ENCODE measurements at regions not wholly inside any gene's neighbourhood (a gene's known extent, or its start where the extent isn't known, plus 50 kb on each side); places are given as distances from the start of the nearest gene placed in this dataset.
"Not testable (repeated sequence)": the region's sequence is repeated elsewhere in the genome, so short reads cannot be mapped to it uniquely, and the experiment has no call there.

DNA sequence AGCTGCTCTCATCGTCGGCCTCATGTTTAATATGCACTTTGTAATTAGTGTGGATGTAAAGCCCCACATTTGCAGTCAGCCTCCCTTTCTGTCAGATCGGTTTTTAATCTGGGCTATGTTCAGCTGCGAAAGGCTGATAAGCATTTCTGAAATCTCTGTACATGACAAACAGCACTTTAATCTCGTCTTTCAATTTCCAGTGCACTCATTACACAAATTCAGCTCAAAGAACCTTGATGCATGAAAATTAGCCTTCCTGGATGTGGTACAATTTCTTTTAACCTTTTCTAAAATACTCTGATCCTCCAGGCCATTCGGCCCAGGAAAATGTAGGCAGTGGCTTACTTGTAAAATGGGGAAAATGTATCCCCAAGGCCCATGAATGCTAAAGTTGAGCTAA, 265.1 kb downstream of the RND3 start:
- FAIRE-seq (no peak), DNase-seq (ENCODE audit: low spot score in 2 of 2) (no peak)

DNA sequence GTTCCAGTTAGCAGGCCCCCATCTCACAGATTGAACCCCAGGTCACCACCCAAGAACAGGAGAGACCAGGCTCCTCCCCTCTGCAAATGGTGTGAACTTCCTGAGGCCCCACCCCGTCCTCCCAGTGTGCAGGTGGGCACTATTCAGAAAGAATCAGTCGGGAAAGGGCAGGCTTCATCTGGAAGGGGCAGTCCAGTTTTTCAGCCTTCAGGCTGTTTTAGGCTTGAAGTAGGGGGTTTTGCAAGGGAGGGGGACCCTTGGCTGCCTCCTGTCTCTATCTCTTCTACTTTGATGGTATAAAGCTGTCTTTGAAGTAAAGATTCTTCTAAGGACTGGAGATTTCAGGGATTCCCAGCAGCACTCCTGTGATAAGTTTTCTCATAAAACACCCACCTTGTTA, 267.6 kb downstream of the RND3 start:
- no peak for FAIRE-seq
- no peak for DNase-seq (ENCODE audit: low spot score in 2 of 2)

DNA sequence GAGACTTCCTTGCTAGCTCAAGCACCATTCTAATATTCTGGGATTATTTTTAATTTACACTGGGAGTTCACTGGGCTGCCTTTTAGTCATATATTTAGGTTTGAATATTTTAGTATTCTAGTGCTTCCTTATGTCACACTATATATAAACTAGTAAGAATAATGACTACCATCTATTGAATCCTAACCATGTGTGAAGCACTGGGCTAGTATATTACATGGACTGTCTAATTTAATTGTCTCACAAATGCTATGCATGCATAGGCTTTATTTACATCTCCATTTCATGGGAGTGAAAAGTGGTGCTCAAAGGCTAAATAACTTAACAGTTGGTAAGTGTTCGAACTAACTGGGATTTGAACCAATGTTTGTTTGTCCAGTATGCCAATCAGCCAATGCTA, 272.4 kb downstream of the RND3 start:
- no peak for FAIRE-seq
- DNase-seq (ENCODE audit: low spot score in 2 of 2), result no peak

DNA sequence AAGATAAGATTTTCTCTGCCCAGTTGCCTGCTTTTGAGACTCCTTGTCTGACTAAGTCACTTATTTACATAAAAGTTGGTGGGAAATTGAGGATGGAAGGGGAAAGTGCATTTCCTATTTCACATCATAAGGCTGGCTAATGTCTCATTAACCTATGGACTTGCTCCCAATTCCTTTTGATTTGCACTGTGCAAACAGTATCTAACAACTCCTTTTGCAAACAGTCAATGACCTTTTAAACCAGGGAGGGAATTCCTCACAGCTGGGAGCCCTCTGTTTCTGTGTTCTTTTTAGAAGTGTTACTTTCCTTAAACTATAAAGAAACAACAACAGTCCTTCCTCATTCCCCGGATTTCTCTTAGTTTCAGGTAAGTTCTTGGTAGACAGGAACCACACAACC, 272.8 kb downstream of the RND3 start:
- FAIRE-seq (no peak), DNase-seq (ENCODE audit: low spot score in 2 of 2) (no peak)

DNA sequence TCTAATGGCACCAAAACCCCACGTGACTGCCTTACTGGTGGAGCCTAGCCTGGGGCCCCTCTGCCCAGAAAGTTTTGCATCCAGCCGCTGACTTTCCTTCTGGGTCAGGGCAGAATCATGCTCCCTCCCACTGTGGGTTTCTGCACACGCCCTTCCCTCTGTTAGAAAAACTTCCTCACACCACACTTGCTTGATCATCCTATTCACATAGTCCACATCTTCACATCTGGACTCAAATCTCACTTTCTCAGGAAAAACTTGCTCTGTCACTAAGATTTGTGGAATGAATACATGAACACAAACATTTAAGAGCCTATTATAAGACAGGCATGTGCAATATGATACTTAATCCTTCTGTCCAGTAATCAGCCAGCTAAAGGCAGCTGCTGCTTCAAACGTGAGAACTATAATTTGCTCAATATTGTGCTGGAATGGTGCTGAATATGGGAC, 274.7 kb downstream of the RND3 start:
- FAIRE-seq (no peak), DNase-seq (ENCODE audit: low spot score in 2 of 2) (no peak)

DNA sequence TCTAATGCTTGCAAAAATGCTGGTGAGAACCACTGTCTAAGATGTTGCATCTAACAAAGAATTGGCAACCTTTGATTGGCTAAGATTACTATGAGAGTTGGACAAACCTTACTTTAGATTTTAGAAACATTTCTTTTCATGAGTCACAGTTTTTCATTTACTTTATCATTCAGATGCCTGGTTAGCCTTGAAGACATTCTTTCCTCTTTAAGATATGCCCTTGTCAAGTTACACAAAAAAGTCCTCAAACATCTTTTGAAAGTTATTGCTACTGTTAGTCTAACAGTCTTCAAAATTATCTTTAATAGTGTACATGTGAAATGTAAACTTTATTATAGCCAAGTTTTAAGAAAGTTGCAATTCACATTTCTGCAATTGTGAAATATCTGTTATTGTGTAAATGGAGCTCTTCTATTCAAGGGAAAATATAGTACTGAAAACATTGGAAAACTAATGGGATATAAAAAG, 276.3 kb downstream of the RND3 start:
- no peak for DNase-seq (ENCODE audit: low spot score in 2 of 2)
- FAIRE-seq, result no peak

DNA sequence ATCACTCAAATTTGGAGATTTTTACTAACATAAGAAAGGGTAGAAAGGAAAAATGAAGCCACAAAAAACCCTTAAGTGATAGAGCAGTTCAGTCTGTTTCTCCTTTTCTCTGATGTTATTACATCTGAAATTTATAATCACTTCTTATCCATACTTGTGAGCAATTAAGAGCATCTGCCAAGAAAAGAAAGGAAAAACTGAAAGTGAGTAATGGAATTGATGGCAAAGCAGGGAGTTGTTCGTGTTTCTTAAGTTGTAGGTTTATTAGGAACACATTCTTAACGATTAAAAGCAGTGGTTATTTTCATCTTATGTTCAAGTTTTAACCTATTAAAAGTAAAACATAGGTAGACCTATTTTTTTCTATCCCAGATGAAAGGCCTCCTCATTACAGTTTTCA, 277.7 kb downstream of the RND3 start:
- no peak for DNase-seq (ENCODE audit: low spot score in 2 of 2)
- no peak for FAIRE-seq

DNA sequence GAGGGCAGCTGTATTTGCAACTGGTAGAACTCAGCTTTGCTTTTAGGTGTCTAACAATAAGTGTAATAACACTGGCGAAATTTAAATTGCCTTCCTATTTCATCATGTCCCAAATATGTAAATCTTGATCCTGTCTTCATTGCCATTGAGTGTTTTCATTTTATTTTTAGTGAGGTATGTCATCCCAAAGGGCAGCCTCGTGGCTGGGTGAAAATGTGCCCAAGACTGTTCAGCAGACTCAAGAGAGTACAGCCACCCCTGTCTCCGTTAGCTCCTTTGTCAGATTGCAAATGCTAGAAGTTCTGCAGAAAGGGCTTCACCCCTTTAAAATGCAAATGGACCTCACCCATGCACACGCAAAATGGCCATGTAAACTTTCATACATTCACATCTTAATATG, 278.8 kb downstream of the RND3 start:
- FAIRE-seq (no peak), DNase-seq (ENCODE audit: low spot score in 2 of 2) (no peak)

DNA sequence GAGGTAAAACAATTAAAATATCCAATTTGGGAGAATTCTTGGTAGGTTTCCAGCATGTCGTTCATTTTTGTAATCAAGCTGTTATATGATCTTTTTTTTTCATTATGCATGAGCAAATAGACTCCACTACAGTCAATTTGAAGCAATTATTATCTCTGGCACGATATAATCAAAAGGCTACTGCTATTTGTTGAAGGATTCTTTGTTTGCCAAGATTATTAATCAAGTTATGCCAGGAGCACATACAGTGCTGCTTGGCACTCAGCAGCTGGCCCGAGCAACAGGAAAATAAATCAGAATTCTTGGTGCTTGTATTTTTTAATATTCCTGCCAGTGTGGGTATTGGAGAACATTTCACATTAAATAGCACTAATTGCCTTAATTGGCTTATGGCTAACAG, 279.5 kb downstream of the RND3 start:
- no peak for FAIRE-seq

DNA sequence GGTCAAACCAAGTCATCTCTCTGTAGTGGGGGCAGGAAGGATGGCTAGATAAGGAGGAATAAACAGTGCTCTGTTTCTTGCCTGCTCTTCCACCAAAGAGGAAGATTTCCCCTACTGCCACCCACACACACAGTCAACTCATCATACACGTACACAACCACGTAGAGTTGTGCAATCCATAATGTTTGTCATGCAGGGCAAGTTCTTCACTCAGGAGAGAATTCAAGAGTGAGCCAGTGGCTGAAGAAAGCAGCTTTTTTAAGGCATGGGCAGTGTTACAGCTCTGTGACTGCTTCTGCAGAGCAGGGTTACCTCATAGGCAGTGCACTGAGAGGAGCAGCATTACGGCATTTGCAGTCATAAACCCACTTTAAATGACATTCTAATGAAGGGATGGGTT, 283.0 kb downstream of the RND3 start:
- no peak for DNase-seq (ENCODE audit: low spot score in 2 of 2)
- no peak for FAIRE-seq

More for the DNA sequence above, 279.5 kb downstream of the RND3 start:
- no peak for DNase-seq (ENCODE audit: low spot score in 2 of 2)

DNA sequence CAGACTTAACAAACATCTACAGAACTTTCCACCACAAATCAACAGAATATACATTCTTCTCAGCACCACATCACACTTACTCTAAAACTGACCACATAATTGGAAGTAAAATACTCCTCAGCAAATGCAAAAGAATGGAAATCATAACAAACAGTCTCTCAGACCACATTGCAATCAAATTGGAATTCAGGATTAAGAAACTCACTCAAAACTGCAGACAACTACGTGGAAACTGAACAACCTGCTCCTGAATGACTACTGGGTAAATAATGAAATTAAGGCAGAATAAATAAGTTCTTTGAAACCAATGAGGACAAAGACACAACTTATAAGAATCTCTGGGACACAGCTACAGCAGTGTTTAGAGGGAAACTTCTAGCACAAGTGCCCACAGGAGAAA, 292.7 kb downstream of the RND3 start:
- not testable (repeated sequence) for FAIRE-seq; DNase-seq (ENCODE audit: low spot score in 2 of 2)

DNA sequence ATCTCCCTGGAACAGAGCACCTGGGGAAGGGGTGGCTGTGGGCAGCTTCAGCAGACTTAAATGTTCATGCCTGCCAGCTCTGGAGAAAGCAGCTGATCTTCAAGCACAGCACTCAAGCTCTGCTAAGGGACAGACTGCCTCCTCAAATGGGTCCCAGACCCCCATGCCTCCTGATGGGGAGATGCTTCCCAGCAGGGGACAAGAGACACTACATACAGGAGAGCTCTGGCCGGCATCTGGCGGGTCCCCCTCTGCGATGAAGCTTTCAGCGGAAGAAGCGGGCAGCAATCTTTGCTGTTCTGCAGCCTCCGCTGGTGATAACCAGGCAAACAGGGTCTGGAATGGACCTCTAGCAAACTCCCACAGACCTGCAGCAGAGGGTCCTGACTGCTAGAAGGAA, 294.8 kb downstream of the RND3 start:
- DNase-seq (ENCODE audit: low spot score in 2 of 2) (no peak), FAIRE-seq (no peak)

DNA sequence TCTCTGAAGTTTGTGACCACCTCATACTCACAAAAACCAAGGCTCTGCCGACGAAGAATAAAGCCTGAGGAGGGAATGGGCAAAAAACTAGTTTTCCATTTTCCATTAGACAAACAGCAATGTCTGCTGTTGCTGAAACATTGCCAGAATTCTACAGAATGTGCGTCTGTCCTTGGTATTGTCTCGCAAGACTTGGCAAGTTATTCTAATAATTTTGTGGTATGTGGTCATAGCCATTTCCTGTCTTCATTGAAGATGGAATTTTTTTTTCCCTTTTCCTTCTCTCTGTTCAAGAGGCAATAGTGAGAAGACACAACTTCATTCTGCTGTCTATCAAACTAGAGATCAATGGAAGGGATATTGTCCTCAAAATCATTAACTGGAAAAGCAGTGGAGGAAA, 296.1 kb downstream of the RND3 start:
- FAIRE-seq (no peak), DNase-seq (ENCODE audit: low spot score in 2 of 2) (no peak)

DNA sequence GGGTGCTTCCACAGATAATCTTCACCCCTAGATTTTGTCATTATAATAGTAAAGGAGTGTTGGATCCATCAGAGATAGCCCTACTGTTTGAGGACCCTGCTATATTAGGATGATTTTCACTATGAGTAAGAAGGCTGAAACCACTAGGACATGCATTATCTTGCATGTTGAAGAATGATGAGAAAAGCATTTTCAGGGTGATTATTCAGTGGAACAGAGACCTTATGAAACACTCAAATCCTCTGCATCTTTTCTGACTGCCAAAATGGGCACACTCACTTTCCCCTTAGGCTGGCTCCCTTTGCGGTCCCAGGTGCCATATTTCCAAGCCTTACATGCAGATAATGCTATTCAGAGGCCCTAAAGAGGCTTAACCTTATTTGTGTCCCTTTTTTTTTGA, 296.9 kb downstream of the RND3 start:
- FAIRE-seq, result no peak
- DNase-seq (ENCODE audit: low spot score in 2 of 2), result no peak

DNA sequence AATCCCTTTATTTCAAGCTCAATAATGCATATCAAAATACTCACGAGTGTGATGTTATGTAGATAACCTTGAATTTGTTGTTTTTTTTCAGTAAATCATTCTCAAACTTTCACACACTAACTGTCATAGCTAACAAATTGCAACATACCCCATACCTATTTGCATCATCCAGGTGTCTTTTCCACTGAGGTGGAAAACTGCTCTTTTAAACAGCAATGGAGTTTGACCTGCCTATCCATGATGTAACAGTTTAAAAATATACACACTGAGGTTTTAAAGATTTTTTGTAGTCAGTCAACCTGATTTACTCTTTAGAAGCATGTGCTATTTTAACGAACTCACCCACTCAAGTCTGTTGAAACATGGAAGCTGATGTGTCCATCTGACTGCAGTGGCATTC, 298.7 kb downstream of the RND3 start:
- no peak for FAIRE-seq

DNA sequence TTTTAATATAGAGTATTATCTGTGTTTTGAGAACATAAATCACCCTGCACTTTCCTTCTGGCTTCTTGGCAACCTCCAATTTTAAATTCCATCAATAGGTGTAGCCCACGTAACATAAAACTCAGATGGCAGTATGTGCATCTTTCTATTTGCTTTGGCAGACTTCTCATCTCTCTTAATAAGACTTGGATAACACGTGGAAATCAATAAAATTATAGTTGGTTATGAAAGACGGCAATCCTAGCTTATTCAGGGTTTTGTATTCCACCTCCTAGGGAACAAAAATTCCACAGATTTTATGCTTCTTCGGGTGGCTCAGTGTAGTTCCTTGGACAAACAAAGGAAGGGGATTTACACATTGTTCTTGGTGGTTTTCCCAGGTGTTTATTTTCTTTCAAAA, 299.3 kb downstream of the RND3 start:
- FAIRE-seq (no peak), DNase-seq (ENCODE audit: low spot score in 2 of 2) (no peak)

More for the DNA sequence above, 298.7 kb downstream of the RND3 start:
- DNase-seq (ENCODE audit: low spot score in 2 of 2), result no peak

DNA sequence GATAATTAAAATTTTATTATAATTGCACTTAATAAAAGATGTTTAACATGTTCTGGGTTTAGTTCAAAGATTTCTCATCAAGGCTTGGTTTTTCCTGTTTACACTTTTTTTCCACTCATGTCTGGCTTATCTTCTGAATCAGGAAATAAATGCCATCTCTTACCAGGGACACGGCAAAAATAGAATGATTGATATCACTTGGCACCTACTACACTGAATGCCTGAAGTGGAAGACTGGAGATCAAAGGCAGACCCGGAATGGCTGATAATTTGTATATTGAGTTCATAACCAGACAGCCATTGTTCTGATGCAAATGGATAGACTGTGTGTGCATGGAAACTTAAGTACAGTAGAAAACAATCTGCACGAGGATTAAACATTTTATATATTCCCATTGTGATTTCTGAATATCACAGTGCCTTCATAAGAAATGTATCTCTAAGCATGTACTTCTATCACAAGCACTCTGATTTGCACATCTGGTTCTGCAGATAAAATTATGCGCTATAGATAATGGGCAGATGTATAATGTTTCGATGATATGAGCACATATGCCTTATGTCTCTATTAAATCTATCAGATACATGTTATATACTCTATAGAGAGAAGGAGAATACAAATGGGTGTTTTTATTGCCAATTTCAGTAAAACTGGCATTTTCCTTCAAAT, 304.8 kb downstream of the RND3 start:
- FAIRE-seq (no peak), DNase-seq (ENCODE audit: low spot score in 2 of 2) (no peak)

DNA sequence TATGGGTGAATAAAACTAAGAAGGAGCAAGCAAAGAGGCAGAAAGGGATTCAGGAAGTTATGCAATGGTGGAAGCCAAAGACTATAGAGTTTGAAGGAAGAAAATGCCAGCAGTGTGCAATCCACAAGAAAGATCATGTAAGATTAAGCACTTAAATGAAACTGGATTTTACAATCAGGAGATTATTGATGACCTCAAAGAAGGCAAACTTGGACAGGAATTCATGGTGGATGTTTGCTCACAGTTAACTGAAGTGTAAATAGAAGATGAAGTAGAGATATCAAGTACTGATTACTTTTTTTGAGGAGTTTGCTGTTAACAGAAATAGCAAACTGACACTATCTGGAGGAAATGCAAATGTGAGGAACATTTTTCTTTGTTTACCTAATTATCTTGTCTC, 308.9 kb downstream of the RND3 start:
- no peak for FAIRE-seq

DNA sequence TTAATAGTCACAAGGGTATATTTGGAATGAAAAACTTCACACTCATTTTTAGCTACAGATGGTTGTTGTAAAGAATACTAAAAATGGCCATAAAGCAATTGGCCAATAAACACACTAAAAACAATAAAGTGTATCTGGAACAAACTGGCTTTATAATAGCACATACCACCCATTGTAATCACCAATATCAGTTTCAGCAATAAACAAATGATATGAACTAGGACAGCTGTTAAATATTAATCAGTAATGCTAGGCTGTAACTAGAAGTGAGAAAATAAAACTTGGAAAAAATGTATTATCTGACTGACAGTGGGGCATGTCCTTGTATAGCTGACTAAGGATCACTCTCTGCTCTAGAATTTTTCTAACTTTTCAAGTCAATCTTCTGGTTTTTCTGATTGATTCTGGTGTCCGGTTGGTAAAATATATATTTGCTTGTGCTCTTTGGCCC, 312.5 kb downstream of the RND3 start:
- FAIRE-seq (no peak), DNase-seq (ENCODE audit: low spot score in 2 of 2) (no peak)

More for the DNA sequence above, 308.9 kb downstream of the RND3 start:
- DNase-seq (ENCODE audit: low spot score in 2 of 2), result no peak

DNA sequence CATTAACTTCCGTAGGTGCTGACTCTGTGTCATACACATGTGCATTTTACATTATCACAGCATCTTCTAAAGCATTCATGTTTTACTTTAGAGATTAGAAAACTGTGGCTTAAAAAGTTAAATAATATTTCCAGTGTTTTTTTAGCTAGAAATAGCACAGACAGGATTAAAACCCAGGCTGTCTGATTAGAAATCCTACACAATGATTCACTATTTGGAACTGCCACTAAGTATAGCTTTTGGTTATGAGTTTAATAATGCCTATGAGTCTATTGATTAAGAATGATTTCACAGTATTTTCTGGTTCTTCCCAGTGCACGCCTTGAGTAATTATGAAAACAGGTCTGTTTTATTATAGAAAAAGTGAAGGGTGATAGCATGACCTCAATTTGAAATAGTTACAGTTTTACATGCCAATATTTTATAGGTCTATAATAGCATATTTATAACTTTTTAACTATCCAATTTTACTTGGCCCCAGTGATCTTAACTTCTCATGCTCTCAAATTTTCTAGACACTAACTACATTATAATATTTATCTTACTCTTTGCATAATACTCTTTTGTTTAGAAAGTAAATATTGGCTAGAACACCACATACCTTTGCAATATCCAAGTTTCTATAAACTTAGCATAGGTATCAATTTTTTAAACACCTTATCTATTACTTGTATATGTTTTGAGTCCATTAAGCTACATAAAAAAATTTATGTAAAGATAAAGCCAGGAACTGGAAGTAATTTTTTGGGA, 313.2 kb downstream of the RND3 start:
- DNase-seq (ENCODE audit: low spot score in 2 of 2), result no peak
- FAIRE-seq, result no peak

DNA sequence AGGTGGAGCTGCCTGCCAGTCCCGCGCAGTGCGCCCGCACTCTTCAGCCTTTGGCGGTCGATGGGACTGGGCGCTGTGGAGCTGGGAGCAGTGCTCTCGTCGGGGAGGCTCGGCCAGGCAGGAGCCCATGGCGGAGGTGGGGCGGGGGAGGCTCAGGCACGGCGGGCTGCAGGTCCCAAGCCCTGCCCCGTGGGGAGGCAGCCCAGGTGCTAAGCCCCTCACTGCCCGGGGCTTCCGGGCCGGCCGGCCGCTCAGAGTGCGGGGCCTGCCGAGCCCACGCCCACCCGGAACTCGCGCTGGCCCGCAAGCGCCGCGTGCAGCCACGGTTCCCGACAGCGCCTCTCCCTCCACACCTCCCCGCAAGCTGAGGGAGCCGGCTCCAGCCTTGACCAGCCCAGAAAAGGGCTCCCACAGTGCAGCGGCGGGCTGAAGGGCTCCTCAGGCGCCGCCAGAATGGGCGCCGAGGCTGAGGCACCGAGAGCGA, 316.4 kb downstream of the RND3 start:
- FAIRE-seq (no peak), DNase-seq (ENCODE audit: low spot score in 2 of 2) (no peak)

DNA sequence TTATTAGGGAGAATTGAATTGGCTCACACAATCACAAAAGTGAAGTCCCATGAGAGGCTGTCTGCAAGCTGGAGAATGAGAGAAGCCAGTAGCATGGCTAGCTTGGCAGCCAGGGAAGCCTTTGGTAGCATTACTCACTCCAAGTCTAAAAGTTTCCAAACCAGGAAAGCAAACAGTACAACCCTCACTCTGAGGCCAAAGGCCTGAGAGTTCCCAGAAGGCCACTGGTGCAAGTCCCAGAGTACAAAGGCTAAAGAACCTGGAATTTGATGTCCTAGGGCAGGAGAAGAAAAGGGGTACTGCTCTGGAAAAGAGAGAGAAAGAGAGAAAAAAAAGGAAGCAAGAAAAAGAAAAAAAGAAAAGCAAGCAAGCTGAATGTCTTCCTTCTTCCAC, 318.2 kb downstream of the RND3 start:
- FAIRE-seq, result no peak
- DNase-seq (ENCODE audit: low spot score in 2 of 2), result no peak
